ENCODE measurements at regions not wholly inside any gene's neighbourhood (a gene's known extent, or its start where the extent isn't known, plus 50 kb on each side); places are given as distances from the start of the nearest gene placed in this dataset.

- TF ChIP-seq TCF12 (IDR thresholded peaks at IDR 0.05; ENCODE audit: low read depth): no peak
- no peak for TF ChIP-seq EGR1 (IDR thresholded peaks at IDR 0.05)
- no peak for TF ChIP-seq TAF1 (IDR thresholded peaks at IDR 0.05; ENCODE audit: low read depth)
These were observed 356.7 kb downstream of the LRIG3 start for GRCh38 chr12:58563621-58564020.

- TF ChIP-seq USF1 (IDR thresholded peaks at IDR 0.05) (no peak), YY1 (IDR thresholded peaks at IDR 0.05; ENCODE audit: low read depth) (no peak), EGR1 (IDR thresholded peaks at IDR 0.05) (no peak), TEAD4 (IDR thresholded peaks at IDR 0.05) (no peak), ZBTB7A (IDR thresholded peaks at IDR 0.05; ENCODE audit: low read depth) (no peak), TCF12 (IDR thresholded peaks at IDR 0.05; ENCODE audit: low read depth) (no peak), FOXM1 (IDR thresholded peaks at IDR 0.05; ENCODE audit: borderline replicate concordance, low read depth) (no peak), REST (IDR thresholded peaks at IDR 0.05; ENCODE audit: low read depth) (no peak), RAD21 (IDR thresholded peaks at IDR 0.05; ENCODE audit: low read depth) (no peak), NFIC (IDR thresholded peaks at IDR 0.05) (no peak), EP300 (IDR thresholded peaks at IDR 0.05; ENCODE audit: borderline replicate concordance) (no peak), MAX (IDR thresholded peaks at IDR 0.05) (no peak), CREB1 (IDR thresholded peaks at IDR 0.05; ENCODE audit: low read depth) (no peak), CEBPB (IDR thresholded peaks at IDR 0.05) (no peak), TAF1 (IDR thresholded peaks at IDR 0.05; ENCODE audit: low read depth) (no peak)
These were observed 355.6 kb downstream of the LRIG3 start for GRCh38 chr12:58564721-58565120.

GRCh38 chr12:58566599-58566998, 353.7 kb downstream of the LRIG3 start:
- no peak for TF ChIP-seq CEBPB (IDR thresholded peaks at IDR 0.05)
- TF ChIP-seq YY1 (IDR thresholded peaks at IDR 0.05; ENCODE audit: low read depth): no peak
- no peak for TF ChIP-seq TAF1 (IDR thresholded peaks at IDR 0.05; ENCODE audit: low read depth)
- TF ChIP-seq MAX (IDR thresholded peaks at IDR 0.05): no peak
- no peak for TF ChIP-seq CREB1 (IDR thresholded peaks at IDR 0.05; ENCODE audit: low read depth)
- TF ChIP-seq EP300 (IDR thresholded peaks at IDR 0.05; ENCODE audit: borderline replicate concordance): no peak
- no peak for TF ChIP-seq TEAD4 (IDR thresholded peaks at IDR 0.05)
- no peak for TF ChIP-seq REST (IDR thresholded peaks at IDR 0.05; ENCODE audit: low read depth)
- TF ChIP-seq FOXM1 (IDR thresholded peaks at IDR 0.05; ENCODE audit: borderline replicate concordance, low read depth): no peak

- TF ChIP-seq ZBTB7A (IDR thresholded peaks at IDR 0.05; ENCODE audit: low read depth) (no peak), CREB1 (IDR thresholded peaks at IDR 0.05; ENCODE audit: low read depth) (no peak), TCF12 (IDR thresholded peaks at IDR 0.05; ENCODE audit: low read depth) (no peak), NFIC (IDR thresholded peaks at IDR 0.05) (no peak), YY1 (IDR thresholded peaks at IDR 0.05; ENCODE audit: low read depth) (no peak)
These were observed 353.1 kb downstream of the LRIG3 start for GRCh38 chr12:58567189-58567588.

GRCh38 chr12:58570411-58570810, 349.9 kb downstream of the LRIG3 start:
- TF ChIP-seq TAF1 (IDR thresholded peaks at IDR 0.05; ENCODE audit: low read depth): no peak
- TF ChIP-seq CEBPB (IDR thresholded peaks at IDR 0.05): no peak
- TF ChIP-seq MAX (IDR thresholded peaks at IDR 0.05): no peak
- no peak for TF ChIP-seq EP300 (IDR thresholded peaks at IDR 0.05; ENCODE audit: borderline replicate concordance)
- no peak for TF ChIP-seq RAD21 (IDR thresholded peaks at IDR 0.05; ENCODE audit: low read depth)
- no peak for TF ChIP-seq NFIC (IDR thresholded peaks at IDR 0.05)

- TF ChIP-seq EP300 (IDR thresholded peaks at IDR 0.05; ENCODE audit: borderline replicate concordance) (no peak), REST (IDR thresholded peaks at IDR 0.05; ENCODE audit: low read depth) (no peak)
These were observed 345.0 kb downstream of the LRIG3 start for GRCh38 chr12:58575256-58575655.

Data from Ishikawa (cell line).